Panc1 (cell line): ENCODE measurements at regions not wholly inside any gene's neighbourhood (a gene's known extent, or its start where the extent isn't known, plus 50 kb on each side); places are given as distances from the start of the nearest gene placed in this dataset.

Source experiments
- ATAC-seq: fragments of 200-7000 bp; cut with Tn5 transposase; 2 replicates; pipeline ENCODE4 v1.9.1; 2020; ENCODE audit warnings: mild to moderate bottlenecking, moderate library complexity
- BruUV-seq: library from RNA; stranded (reverse); fragments of 400-500 nt; replicated peaks from 2 replicates; lab custom pipeline; 2021; lab: Mats Ljungman, UMichigan
- CTCF ChIA-PET: fragments of 300-600 bp; sonication (Branson Sonifier 250); formaldehyde crosslinking; loops from one replicate; lab custom pipeline; 2022; ENCODE audit warnings: antibody characterized with exemption; lab: Charles Lee
- POLR2A ChIA-PET: fragments of 300-600 bp; sonication (Branson Sonifier 250); formaldehyde crosslinking; loops from one replicate; lab custom pipeline; 2022; ENCODE audit warnings: antibody characterized with exemption; lab: Charles Lee
- DNase-seq: peaks from one replicate; pipeline ENCODE4 v3.0.0-alpha.2; 2010; ENCODE audit warnings: low read depth, low spot score
- H3K27ac ChIP-seq: 2 replicates; pipeline ENCODE4 v1.5.1; 2011; ENCODE audit warnings: mild to moderate bottlenecking, low read length, inconsistent platforms
- H3K27me3 ChIP-seq: fragments of 200-500 bp; sonication (Bioruptor generic); 2 replicates; pipeline ENCODE4 v1.6.0; 2014; ENCODE audit warnings: low read length, inconsistent platforms; ENCODE audit not compliant: control insufficient read depth, insufficient read depth
- H3K36me3 ChIP-seq: fragments of 200-500 bp; sonication (Bioruptor generic); 2 replicates; pipeline ENCODE4 v1.5.1; 2014; ENCODE audit warnings: inconsistent platforms, mild to moderate bottlenecking, low read length, moderate library complexity; ENCODE audit not compliant: control insufficient read depth, insufficient read depth
- H3K4me1 ChIP-seq: 2 replicates; pipeline ENCODE4 v1.5.1; 2011; ENCODE audit warnings: inconsistent platforms, mild to moderate bottlenecking, low read length, moderate library complexity; ENCODE audit not compliant: control insufficient read depth, insufficient read depth
- H3K4me3 ChIP-seq, 2 experiments: 2 replicates each; pipeline ENCODE4 v1.5.1; 2011 to 2012; ENCODE audit warnings: low read depth in 2 of 2, low read length in 2 of 2, mild to moderate bottlenecking in 2 of 2, inconsistent platforms in 1 of 2, moderate library complexity in 1 of 2
- H3K9me3 ChIP-seq: fragments of 200-500 bp; sonication (Bioruptor generic); 2 replicates; pipeline ENCODE4 v1.5.1; 2014; ENCODE audit warnings: low read depth, mild to moderate bottlenecking, inconsistent platforms, low read length, moderate library complexity; ENCODE audit not compliant: control insufficient read depth, insufficient read depth
- POLR2AphosphoS5 ChIP-seq: IDR thresholded peaks from 2 replicates; pipeline ENCODE4 v1.6.1; 2012; ENCODE audit warnings: mild to moderate bottlenecking, low read depth, low read length, moderate library complexity
- SIN3A ChIP-seq: IDR thresholded peaks from 2 replicates; pipeline ENCODE4 v1.6.1; 2012; ENCODE audit warnings: low read depth, mild to moderate bottlenecking, low read length, moderate library complexity, borderline replicate concordance; ENCODE audit not compliant: insufficient read depth
- TCF7L2 ChIP-seq: IDR thresholded peaks from 2 replicates; pipeline ENCODE4 v1.6.1; 2011; ENCODE audit warnings: mild to moderate bottlenecking, low read depth, low read length, inconsistent platforms
- in situ Hi-C: cut with HindIII; loops from 2 replicates; pipeline ENCODE4 v1.10.0; 2016; ENCODE audit warnings: low sequenced_read_pairs, low pct_unique_long_range_greater_than_20kb
- intact Hi-C: fragments of 100-400 bp; cut with micrococcal nuclease; formaldehyde crosslinking; loops from one replicate; pipeline ENCODE4 v1.10.0; 2022; ENCODE audit not compliant: unreplicated experiment
- TF ChIP-seq, protein P1 (sequence below): fragments of 450-650 bp; IDR thresholded peaks from 2 replicates; pipeline ENCODE4 v1.5.1; 2017; ENCODE audit warnings: mild to moderate bottlenecking
- TF ChIP-seq, protein P2 (sequence below), 2 experiments: IDR thresholded peaks; 2 replicates each; pipeline ENCODE4 v1.6.1; 2011 to 2012; ENCODE audit warnings: low read depth in 2 of 2, control low read depth in 1 of 2, low read length in 1 of 2, mild to moderate bottlenecking in 1 of 2, moderate library complexity in 1 of 2; ENCODE audit not compliant: insufficient read depth in 1 of 2

DNA sequence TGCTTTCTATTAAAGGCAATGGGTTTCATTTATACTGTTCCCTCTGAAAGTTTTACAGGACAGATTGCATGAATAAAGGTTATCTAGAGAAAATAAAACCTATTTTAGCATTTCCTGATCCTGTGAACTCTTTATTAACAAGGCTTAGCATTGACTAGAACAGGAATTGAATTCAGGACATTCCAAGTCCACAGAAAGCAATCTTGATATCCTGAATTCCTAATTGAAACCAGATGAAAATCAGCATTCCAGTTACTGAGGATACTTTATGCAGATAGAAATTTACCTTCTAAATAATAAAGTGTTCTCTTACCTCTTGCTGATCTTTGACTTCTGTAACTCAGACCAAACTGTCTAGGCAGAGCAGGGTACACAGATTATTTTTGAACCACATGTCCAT is 151.4 kb downstream of the ZNF518B start:
- ChIA-PET CTCF (no interaction called here), POLR2A (no interaction called here)
- in situ Hi-C loops (no loop called here), intact Hi-C loops (no loop called here)
- DNase-seq (no peak), ATAC-seq (no peak)
- no TSS peak for BruUV-seq
- Histone ChIP-seq H3K27ac (no peak overlapping the region), H3K9me3 (no peaks in the 10 kb centered on the region), H3K4me1 (no peaks in the 10 kb centered on the region), H3K27me3 (no peaks in the 10 kb centered on the region; the same call in none of the 2 replicates), H3K4me3 (no peak overlapping the region), H3K36me3 (no peaks in the 10 kb centered on the region)
- TF ChIP-seq SIN3A: no peak
- TF ChIP-seq, protein P1, sequence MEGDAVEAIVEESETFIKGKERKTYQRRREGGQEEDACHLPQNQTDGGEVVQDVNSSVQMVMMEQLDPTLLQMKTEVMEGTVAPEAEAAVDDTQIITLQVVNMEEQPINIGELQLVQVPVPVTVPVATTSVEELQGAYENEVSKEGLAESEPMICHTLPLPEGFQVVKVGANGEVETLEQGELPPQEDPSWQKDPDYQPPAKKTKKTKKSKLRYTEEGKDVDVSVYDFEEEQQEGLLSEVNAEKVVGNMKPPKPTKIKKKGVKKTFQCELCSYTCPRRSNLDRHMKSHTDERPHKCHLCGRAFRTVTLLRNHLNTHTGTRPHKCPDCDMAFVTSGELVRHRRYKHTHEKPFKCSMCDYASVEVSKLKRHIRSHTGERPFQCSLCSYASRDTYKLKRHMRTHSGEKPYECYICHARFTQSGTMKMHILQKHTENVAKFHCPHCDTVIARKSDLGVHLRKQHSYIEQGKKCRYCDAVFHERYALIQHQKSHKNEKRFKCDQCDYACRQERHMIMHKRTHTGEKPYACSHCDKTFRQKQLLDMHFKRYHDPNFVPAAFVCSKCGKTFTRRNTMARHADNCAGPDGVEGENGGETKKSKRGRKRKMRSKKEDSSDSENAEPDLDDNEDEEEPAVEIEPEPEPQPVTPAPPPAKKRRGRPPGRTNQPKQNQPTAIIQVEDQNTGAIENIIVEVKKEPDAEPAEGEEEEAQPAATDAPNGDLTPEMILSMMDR: no peak

DNA sequence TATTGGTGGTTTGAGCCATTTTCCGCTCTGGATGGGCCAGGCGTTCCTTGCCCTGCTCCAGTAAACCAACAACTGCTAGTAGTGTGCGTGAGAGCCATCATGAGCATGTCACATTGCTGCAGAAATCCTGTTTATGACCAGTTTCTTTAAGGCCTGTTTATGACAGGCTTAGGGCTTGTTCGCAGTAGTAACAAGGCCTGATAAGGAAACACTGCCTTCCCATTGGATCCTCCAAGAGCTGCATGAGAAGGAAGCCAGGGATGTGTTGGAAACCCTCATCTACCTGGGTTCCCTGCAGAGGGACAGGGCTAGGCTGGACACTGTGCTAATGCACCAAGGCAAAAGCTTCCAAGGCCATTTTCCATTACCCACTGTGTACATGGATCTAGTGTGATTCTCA is 153.9 kb downstream of the ZNF518B start:
- ChIA-PET POLR2A (no interaction called here), CTCF (no interaction called here)
- no peak for ATAC-seq
- no peaks in the 10 kb centered on the region; the same call in none of the 2 replicates for H3K27me3 ChIP-seq
- no peak overlapping the region for H3K4me3 ChIP-seq
- no peaks in the 10 kb centered on the region for H3K4me1 ChIP-seq
- DNase-seq: no peak
- intact Hi-C loops: no loop called here
- in situ Hi-C loops: no loop called here
- no peaks in the 10 kb centered on the region for H3K9me3 ChIP-seq
- H3K36me3 ChIP-seq: no peaks in the 10 kb centered on the region
- TF ChIP-seq SIN3A (no peak), POLR2AphosphoS5 (no peak), TCF7L2 (no peak)
- TF ChIP-seq, protein P1: no peak
- TF ChIP-seq, protein P2, sequence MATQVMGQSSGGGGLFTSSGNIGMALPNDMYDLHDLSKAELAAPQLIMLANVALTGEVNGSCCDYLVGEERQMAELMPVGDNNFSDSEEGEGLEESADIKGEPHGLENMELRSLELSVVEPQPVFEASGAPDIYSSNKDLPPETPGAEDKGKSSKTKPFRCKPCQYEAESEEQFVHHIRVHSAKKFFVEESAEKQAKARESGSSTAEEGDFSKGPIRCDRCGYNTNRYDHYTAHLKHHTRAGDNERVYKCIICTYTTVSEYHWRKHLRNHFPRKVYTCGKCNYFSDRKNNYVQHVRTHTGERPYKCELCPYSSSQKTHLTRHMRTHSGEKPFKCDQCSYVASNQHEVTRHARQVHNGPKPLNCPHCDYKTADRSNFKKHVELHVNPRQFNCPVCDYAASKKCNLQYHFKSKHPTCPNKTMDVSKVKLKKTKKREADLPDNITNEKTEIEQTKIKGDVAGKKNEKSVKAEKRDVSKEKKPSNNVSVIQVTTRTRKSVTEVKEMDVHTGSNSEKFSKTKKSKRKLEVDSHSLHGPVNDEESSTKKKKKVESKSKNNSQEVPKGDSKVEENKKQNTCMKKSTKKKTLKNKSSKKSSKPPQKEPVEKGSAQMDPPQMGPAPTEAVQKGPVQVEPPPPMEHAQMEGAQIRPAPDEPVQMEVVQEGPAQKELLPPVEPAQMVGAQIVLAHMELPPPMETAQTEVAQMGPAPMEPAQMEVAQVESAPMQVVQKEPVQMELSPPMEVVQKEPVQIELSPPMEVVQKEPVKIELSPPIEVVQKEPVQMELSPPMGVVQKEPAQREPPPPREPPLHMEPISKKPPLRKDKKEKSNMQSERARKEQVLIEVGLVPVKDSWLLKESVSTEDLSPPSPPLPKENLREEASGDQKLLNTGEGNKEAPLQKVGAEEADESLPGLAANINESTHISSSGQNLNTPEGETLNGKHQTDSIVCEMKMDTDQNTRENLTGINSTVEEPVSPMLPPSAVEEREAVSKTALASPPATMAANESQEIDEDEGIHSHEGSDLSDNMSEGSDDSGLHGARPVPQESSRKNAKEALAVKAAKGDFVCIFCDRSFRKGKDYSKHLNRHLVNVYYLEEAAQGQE (IDR thresholded peaks at IDR 0.05; ENCODE audit: insufficient read depth in 1 of 2, low read depth in 2 of 2, low read length in 1 of 2): no peak
- no peak overlapping the region for H3K27ac ChIP-seq
- BruUV-seq: no TSS peak
